Activated CD4-positive, alpha-beta T cell treated with anti-CD3 and anti-CD28 coated beads for 1 hour (primary cell): ENCODE measurements at regions not wholly inside any gene's neighbourhood (a gene's known extent, or its start where the extent isn't known, plus 50 kb on each side); places are given as distances from the start of the nearest gene placed in this dataset.
A peak's percentile ranks its signal among the peaks of the same experiment; 100 is the strongest.
"Not testable (repeated sequence)": the region's sequence is repeated elsewhere in the genome, so short reads cannot be mapped to it uniquely, and the experiment has no call there.

Experiments
- DNase-seq: peaks from one replicate; pipeline ENCODE4 v3.0.0-alpha.2; 2020

- not testable (repeated sequence) for DNase-seq
Measured at GRCh38 chr21:6363591-6363990, 4157.8 kb upstream of the TPTE start.

- DNase-seq: peak; percentile 6
Measured at GRCh38 chr21:6368824-6369223, 4152.6 kb upstream of the TPTE start.

GRCh38 chr21:6373253-6373652, 4148.1 kb upstream of the TPTE start:
- DNase-seq: not testable (repeated sequence)

GRCh38 chr21:6374232-6374631, 4147.2 kb upstream of the TPTE start:
- DNase-seq: peak; percentile 19

GRCh38 chr21:6374926-6375325, 4146.5 kb upstream of the TPTE start:
- DNase-seq: peak; percentile 6

GRCh38 chr21:6375776-6376175, 4145.6 kb upstream of the TPTE start:
- DNase-seq: not testable (repeated sequence)

GRCh38 chr21:6376321-6377070, 4144.9 kb upstream of the TPTE start:
- DNase-seq: peak; percentile 3
